GM12864 (cell line): ENCODE measurements at regions not wholly inside any gene's neighbourhood (a gene's known extent, or its start where the extent isn't known, plus 50 kb on each side); places are given as distances from the start of the nearest gene placed in this dataset.

ENCODE experiments used
- DNase-seq: peaks from one replicate; pipeline ENCODE4 v3.0.0-alpha.2; 2011; ENCODE audit warnings: low read depth
- H3K4me3 ChIP-seq: 2 replicates; pipeline ENCODE4 v1.5.1; 2011; ENCODE audit warnings: mild to moderate bottlenecking, low read depth, low read length, control low read depth
- TF ChIP-seq, protein P1 (sequence below): IDR thresholded peaks from 2 replicates; pipeline ENCODE4 v1.5.1; 2011; ENCODE audit warnings: low read depth, mild to moderate bottlenecking, moderate library complexity, low read length, control low read depth, inconsistent platforms; ENCODE audit errors: missing control alignments

GRCh38 chr3:197438906-197439305 lies 116.9 kb downstream of the BDH1 start:
- TF ChIP-seq, protein P1, sequence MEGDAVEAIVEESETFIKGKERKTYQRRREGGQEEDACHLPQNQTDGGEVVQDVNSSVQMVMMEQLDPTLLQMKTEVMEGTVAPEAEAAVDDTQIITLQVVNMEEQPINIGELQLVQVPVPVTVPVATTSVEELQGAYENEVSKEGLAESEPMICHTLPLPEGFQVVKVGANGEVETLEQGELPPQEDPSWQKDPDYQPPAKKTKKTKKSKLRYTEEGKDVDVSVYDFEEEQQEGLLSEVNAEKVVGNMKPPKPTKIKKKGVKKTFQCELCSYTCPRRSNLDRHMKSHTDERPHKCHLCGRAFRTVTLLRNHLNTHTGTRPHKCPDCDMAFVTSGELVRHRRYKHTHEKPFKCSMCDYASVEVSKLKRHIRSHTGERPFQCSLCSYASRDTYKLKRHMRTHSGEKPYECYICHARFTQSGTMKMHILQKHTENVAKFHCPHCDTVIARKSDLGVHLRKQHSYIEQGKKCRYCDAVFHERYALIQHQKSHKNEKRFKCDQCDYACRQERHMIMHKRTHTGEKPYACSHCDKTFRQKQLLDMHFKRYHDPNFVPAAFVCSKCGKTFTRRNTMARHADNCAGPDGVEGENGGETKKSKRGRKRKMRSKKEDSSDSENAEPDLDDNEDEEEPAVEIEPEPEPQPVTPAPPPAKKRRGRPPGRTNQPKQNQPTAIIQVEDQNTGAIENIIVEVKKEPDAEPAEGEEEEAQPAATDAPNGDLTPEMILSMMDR, result no peak
- H3K4me3 ChIP-seq, result no peak overlapping the region
- DNase-seq, result no peak

GRCh38 chr3:197435426-197435825 lies 120.3 kb downstream of the BDH1 start:
- TF ChIP-seq, protein P1, result no peak
- H3K4me3 ChIP-seq, result no peak overlapping the region
- no peak for DNase-seq

- no peak overlapping the region for H3K4me3 ChIP-seq
- DNase-seq, result no peak
- TF ChIP-seq, protein P1, result no peak
Observed at GRCh38 chr3:197434830-197435229, 120.9 kb downstream of the BDH1 start.

- TF ChIP-seq, protein P1, result no peak
- H3K4me3 ChIP-seq, result no peak overlapping the region
- DNase-seq, result no peak
Observed at GRCh38 chr3:197432384-197433127, 123.2 kb downstream of the BDH1 start.

GRCh38 chr3:197431346-197431910 lies 124.3 kb downstream of the BDH1 start:
- no peak overlapping the region for H3K4me3 ChIP-seq
- DNase-seq, result no peak
- TF ChIP-seq, protein P1, result no peak

DNA sequence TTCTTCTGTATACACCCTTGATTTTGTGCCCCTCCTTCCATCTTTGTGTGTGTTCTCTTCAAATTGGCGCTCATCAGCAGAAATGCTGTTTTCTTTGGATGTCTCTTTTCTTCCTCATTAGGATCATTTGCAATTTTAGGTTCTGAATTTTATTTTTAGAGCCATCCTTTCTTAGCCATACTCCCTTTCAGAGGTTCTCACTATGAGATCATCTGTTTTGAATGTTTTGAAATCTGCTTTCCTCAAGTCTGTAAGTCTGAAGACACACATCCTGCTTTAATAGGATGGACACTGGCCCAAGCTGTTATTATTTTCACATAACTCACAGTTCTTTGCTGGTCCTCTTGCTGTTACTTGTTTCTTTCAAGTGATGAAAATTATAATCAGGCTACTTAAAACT lies 124.8 kb downstream of the BDH1 start:
- DNase-seq, result no peak
- H3K4me3 ChIP-seq, result no peak overlapping the region
- TF ChIP-seq, protein P1, result no peak

DNA sequence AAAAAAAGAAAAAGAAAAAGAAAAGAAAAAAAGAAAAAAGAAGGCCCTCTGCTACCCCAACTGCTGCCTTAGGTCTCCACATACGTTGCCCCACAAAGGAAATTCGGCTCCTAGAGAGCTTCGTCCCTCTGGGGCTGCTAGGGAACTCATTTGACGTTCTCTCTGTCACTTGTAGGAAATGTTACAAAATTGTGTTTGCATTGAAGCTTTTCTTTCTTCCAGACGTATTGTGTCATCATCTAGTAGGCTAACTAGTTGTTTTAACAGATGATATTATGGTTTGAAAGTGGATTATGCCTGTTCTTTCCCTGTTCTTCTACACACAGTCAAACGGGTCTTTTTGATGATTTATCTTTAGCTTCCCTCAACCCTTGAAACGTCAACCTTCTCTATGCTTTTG lies 125.3 kb downstream of the BDH1 start:
- no peak for DNase-seq
- no peak overlapping the region for H3K4me3 ChIP-seq
- TF ChIP-seq, protein P1, result no peak
